Stimulated activated CD4-positive, alpha-beta T cell treated with anti-CD3 and anti-CD28 coated beads, Interleukin-4, amount 100 ng/mL, for 1 hour (primary cell): ENCODE measurements at regions not wholly inside any gene's neighbourhood (a gene's known extent, or its start where the extent isn't known, plus 50 kb on each side); places are given as distances from the start of the nearest gene placed in this dataset.
"Not testable (repeated sequence)": the region's sequence is repeated elsewhere in the genome, so short reads cannot be mapped to it uniquely, and the experiment has no call there.

Experiments
- DNase-seq: peaks from one replicate; pipeline ENCODE4 v3.0.0-alpha.2; 2020

DNA sequence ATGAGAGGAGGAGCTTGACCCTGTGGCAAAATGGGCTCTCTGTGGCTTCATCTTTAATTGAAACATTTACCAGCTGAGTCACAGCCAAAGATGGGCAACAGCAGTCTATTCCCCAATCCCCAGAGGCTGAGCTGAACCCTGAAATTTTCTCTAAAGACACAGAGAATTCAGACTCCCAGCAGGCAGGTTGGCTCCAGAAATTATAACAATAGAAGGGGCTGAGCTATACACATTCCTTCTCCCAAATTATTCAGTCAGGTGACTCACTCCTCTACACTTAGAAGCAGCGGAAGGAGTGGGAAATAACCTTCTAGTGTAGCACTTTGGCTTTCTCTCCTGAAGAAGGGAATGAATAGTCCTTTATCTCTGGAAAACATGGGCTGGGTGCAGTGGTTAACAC is 264.3 kb upstream of the ARHGEF26 start:
- DNase-seq = no peak

DNA sequence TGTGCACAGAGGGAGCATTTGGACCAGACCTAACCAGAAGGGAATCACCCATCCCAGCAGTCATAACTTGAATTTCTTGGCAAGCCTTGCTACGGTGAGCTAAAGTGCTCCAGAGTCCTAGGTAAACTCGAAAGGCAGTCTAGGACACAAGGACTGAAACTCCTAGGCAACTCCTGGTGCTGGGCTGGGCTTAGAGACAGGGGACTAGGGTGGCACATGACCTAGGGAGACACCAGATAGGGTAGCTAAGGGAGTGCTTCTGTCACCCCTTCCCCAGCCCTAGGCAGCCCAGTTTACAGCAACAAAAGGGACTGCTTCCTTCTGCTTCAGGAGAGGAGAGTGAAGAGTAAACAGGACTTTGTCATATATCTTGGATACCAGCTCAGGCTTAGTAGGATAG is 256.4 kb upstream of the ARHGEF26 start:
- no peak for DNase-seq

DNA sequence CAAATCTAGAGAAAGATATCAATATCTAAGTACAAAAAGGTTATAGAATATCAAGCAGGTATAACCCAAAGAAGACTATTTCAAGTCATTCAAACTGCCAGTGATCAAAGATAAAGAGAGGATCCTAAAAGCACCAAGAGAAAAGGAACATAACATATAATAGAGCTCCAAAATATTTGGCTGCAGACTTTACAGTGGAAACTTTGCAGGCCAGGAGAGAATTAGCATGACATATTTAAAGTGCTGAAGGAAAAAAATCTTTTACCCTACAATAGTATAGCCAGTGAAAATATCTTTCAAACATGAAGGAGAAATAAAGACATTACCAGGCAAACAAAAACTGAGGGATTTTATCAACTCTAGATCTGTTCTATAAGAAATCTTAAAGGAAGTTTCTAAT is 254.3 kb upstream of the ARHGEF26 start:
- no peak for DNase-seq

DNA sequence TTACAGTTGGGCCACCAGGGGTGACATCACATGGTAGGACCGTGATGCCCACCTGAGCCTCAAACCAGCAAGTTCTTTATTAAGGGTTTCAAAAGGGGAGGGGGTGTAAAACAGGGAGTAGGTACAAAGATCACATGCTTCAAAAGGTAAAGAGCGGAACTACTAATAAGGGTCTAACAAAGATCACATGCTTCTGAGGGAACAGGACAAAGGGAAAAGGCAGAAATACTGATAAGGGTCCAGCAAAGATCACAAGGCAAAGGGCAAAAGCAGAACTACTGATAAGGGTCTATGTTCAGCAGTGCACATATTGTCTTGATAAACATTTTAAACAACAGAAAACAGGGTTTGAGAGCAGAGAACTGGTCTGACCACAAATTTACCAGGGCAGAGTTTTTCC is 246.8 kb upstream of the ARHGEF26 start:
- DNase-seq = not testable (repeated sequence)

DNA sequence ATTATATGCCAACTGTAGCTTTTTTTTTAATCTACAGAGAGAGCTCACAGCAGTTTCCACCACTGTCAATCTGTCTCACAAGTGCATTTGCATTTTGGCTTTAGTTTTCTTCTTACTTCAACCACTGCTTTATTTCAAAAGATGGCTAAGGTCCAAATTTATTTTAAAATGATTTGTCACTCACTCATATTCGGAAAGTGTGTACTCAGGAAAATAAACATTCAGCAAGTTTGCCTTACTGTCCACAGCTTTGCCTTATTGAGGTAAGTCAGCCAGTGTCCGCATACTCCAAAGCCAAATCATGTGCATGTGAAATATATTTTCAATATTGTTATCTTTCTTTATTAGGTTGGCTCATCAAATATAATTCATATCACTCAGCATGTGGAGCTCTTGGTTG is 240.7 kb upstream of the ARHGEF26 start:
- DNase-seq = no peak

DNA sequence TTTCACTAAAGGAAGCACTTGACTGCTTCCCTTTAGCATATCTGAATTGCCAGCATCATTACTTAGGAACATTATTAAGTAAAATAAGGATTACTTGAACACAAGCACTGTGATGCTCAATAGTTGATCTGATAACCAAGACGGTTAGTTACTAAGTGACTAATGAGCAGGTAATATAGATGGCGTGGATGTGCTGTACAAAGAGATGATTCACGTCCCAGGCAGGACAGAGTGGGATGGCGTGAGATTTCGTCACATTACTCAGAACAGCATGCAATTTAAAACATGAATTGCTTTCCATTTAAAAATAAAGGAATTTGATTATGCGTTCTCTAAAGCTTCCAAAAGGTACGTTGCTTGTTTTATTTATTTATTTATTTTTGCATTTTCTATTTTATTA is 240.0 kb upstream of the ARHGEF26 start:
- DNase-seq = no peak

DNA sequence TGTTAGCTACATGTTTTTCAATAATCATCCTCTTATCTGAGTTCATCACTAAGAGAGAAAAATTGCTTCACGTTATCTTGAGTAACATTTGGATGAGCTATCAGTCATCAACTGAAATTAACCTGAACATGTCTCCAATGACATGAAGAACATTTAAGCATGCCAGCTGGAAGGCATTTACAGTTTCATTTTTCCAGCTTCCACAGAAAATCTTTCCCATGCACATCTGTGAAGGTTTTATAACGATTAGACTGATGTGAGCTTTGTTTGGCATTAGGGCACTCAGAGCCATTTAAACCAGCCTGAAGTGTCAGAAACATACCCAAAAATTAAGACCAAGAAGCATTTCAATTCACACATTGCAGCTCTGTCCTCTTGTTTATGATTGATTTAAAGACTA is 235.8 kb upstream of the ARHGEF26 start:
- no peak for DNase-seq

DNA sequence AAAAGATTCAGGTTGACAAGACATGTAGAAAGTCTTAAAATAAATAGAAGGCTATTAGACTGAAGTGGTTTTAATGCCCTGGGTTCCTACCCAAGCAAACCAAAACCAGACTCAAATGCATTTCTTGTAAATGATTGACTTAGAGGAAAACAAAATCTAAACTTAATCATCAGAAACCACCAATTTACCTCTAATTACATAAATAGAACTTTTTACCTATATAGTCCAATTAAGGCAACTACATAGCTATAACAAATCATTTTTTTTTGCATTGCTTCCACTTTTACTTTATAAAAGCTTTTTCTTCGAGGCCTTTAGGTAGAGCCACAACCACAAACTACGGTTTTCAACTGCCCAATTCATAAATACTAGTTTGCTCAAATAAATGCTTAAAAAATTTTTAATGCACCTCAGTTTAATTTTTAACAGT is 231.3 kb upstream of the ARHGEF26 start:
- DNase-seq = no peak

DNA sequence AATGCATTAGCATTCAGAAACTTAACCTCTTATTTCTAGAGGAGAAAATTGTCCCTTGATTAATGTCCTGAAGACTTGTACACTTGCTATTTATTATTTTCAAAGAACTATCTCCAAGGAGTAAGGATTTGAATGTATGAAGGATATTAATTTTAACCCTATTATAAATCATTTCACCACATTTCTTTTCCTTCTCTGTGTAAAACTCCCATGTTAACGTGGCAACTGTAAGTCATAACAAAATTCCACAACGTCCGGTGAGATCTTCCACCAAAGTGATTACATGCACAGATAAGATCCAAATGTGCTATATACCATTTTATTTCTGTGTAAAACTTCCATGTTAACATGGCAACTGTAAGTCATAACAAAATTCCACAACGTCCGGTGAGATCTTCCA is 229.1 kb upstream of the ARHGEF26 start:
- DNase-seq = no peak

DNA sequence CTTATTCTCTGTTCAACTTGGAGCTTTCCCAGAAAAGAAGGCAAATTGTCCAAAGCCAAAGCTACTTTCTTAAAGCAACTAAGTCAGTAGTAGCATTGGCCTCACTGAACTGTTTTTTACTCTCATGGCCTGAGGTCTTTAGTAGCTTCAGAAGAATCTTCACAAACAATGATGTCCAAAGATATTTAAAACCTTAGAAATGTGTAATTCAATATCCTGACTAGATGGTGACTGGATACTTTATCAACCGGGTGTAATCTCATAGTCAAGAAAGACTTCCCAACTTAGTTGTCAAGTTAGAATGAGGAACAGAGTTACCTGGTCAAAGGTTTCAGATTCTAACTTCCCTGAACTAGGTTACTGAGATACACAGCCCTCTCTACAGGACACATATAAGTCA is 226.3 kb upstream of the ARHGEF26 start:
- DNase-seq = no peak

DNA sequence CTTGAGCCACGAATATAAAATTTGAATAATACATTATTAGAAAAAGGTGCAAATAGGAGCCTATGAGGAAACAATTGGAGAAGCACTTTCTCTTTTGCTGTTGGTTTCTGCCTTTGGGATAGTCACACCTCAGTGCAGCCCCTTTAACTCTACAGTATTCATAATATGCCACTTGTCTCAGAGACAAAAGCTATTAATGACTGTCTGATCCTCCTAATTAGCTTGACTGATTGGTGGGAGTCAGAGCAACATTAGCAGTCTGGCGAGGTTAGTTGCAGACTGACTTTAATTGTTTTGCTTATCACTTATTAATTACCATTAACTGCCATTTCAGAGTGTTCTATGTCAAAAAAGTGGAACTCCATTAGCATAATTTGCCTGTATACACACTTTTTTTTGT is 225.0 kb upstream of the ARHGEF26 start:
- DNase-seq = no peak

DNA sequence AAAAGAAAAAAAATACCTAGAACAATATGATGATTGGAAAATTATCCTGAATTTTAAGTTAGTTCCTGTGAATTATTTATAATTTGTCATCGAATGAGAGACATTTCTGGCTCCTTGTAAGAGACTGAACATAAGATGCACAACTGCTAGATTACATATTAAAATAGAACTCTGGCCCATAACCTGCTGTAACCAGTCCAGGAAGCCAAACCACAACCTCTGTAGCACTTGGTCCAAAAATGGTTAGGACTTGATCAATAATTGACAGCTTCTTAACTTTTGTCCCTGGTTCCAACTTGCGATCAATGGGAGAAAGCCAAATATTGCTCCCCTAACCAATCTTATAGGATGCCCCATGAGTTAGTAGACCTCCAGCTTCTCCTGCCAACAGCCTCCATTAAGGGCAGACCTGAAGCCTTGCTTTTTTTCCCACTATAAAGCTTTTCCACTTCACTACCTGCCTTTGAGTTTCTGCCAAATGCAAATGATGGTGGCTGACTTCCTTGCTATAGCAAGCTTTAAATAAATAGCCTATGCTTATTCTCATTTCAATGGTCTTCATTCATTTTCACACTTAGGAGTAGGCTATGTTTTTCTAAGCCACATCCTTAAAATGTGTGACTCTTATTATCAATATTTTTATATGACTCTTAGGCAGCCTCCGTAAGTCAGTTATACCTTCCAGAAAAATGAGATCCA is 224.0 kb upstream of the ARHGEF26 start:
- no peak for DNase-seq

DNA sequence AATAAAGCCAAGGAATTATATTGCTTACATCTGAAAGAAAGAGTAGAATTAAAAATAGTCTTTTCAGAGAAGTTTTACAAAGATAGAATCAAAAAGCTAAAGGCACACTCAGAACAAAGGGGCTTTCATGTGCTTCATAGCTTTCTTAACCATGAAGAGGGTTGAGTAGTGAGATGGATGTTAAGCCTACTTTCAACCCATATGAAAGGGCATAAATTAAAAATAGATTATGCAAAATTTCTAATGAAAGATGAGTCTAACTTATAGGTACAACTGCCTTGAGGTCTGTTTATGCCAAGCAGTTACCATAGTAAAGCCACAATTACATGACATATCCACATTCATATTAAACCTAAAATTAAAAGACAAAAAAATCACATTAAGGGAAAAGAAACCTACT is 223.3 kb upstream of the ARHGEF26 start:
- DNase-seq = no peak

DNA sequence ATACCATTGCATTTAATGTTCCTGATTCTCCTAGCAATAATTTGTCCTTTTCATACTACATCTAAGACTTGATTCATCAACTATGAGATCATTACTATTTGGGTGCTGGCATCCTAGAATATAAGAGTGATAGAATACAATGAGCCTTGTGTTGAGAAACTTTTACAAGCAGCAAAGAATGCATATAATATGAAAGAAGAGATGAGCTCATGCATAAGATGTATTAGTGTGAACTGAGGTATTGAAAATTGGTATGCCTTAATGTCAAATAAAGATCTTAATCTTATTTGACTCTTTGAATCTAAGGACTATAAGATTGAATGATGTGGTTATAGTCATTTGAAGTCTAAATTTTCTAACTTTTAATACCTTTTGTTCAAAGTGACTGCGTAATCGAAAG is 220.0 kb upstream of the ARHGEF26 start:
- DNase-seq = no peak

DNA sequence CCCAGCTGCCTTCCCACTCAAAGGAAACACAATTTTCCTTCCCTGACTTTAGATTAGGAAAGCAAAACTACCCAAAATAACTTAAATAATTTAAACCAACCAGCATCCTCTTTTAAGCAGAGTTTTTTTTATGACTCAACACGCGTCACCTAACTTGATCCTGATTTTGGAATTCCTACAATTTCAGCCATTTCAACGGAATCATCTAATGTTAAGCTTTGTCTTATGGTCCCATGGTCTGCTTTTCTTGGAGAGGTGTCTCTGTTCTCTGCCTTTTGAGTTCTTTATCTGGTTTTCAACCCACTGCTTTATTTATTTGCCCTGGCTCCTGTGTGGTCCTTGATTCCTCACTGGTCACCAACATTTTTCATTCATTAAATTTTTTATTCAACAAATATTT is 219.2 kb upstream of the ARHGEF26 start:
- no peak for DNase-seq

DNA sequence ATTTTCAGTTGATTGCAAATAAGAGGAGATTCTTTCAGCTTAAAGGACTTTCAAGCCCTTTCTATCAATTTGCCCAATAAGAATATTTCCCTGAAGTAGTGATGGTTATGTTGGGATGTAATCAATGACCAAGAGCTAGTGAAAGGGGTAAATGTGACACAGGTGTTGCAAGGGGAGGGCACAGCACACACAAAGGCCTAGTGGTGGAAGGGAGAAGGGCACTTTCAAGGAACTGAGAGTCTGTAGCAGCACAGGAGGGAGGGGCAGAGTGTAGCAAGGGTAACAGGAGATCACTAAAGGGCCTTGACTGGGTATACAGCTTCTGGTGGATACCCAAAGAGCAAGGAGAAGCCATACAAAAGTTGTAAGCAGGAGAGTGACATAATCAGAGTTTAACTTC is 217.8 kb upstream of the ARHGEF26 start:
- no peak for DNase-seq

DNA sequence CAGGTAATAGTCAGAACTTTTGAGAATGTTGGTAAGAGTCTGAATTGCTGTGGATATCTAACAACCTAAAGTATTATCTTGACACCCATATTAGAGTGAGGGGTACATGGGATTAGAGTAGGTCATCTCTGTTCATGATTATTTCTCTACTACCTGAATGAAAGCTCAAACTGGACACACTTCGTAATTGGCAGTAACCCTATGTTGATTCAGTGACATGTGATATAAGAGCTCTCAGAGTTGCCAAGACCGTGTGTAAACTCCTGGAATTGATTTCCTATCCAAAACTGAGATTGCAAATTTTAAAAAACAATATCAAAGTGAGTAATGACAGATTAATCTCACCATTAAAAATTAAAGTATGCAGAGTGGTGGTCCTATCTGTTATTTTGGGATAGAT is 214.8 kb upstream of the ARHGEF26 start:
- no peak for DNase-seq

DNA sequence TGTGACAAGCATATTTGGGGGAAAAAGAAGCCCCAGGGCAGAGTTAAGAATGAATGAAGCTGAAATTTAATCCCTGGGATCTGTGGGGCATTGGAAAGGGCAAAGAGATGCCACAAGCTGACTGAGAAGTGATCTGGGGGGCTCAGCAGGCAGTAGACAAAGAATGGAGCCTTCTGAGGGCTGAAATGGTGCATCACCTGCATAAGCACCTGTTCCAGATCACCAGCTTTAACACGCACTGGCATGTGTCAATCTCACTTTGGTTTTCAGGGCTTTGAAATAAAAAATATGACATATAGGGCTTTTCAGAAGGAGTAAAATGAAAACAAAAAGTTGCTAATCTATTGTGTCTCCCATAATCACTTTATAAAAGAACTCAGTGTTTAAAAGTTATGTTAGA is 210.8 kb upstream of the ARHGEF26 start:
- no peak for DNase-seq

DNA sequence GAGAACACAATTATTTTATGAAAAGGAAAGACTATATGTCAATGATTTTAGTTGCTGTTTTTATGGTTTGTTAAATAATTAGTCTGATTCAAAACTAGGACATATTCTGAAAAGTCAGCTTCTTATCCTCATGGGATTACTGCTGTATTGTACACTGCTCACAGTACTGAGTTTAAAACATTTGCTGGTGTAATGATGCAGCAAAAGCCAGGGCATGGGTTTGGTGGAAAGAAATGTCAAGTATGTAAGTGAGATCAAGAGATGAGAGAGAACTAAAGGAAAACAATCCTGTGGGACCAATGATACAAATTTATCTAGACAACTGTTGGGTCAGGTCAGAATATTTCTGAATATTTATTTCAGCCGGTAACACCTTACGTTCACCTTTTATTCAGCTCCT is 210.1 kb upstream of the ARHGEF26 start:
- DNase-seq = no peak

DNA sequence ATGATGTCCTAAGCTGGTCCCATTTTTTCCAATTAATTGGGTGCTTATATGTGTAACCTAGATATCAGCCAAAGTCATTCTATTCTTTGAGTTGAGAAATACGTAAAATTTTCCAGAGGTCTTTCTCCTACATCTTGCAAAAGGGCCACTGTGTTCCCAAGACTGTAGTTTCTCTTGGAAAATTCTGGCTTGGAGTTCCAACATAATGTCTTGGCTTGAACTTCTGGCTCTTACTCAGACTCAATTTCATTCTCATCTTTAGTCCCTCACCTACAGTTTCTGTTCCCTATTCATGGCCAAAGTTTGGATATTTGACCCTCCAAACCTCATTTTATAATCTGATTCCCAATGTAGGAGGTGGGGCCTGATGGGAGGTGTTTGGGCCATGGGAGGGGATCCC is 201.4 kb upstream of the ARHGEF26 start:
- DNase-seq = no peak

DNA sequence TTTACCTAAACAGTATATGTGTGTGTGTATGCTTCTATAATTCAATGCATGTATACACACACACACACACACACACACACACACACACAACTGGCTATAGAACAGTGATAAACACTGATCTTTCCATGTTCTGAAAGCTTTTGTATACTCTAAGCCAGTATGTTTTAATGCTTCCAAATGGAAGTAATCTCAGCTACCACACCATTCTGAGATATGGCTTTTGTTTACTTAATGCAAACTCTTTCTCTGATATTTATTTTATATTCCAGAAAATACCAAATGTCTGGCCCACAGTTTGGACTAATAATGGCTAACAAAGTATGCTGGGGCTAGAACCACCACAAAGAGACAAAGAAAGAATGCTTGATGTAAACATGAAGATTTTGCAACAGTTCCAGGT is 199.4 kb upstream of the ARHGEF26 start:
- DNase-seq = no peak

DNA sequence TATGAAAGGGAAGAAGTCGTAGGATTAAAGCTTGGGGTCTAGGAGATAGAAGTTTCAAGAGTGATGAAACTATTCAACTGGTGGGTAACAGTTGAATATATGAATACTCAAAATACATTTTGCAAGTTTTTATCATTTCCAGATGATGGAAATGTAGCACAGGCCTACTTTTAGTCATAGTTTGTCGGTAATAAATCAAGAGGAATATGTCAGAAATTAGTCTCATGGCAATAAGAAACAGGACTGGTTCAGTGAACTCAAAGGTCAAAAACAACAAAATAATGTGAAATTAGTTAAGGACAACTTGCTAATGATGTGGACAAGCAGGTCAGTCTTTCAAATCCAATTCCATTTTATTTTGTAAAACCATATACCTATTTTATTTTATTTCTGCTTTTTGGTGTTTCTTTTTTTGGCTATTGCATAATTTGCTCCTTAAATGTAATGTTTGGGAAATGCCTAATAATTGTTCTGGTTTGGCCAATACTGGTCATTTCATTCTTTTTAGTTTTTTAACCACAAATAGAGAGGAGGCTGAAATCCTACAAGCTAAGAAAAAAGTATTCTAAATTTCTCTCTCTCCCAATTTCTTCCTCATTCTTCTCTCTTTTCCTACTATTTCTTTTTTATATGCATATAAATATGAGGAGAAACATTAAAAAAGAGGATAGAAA is 195.2 kb upstream of the ARHGEF26 start:
- DNase-seq = no peak

DNA sequence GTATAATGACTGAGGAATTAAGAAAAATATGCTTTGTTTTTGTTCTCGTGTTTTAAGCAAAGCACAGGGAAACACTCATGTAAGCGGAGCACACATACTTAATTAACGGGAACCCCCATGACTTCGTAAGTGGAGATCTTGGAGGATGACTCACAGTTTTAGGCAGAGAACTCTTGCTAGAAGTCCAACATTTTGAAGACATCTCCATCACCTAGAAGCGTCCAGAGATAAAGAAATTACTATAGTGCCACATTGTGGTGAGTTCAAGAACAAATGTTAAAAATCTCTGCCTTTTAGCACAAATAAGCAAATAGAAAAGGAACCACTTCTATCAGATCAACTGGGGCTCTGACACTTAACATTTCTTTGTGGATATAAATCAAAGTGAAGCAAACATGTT is 194.1 kb upstream of the ARHGEF26 start:
- no peak for DNase-seq

DNA sequence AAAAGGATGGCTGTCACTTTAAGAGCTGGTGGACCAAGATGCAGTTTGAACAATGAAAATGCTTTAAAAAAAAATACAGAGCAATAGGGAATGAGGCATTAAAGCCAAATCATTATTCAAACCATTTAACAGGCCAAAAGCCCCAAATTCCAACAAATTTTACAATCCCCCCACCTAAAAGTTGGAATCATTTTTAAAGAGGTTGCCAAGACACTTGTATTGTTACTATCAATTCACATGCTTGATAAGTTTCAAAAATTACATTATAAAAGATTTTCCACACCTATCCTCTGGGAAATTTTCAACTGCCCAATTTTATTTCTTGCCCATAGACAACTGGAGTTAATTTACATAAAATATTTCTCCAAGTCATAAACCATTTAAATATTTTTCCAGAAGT is 192.3 kb upstream of the ARHGEF26 start:
- DNase-seq = no peak

DNA sequence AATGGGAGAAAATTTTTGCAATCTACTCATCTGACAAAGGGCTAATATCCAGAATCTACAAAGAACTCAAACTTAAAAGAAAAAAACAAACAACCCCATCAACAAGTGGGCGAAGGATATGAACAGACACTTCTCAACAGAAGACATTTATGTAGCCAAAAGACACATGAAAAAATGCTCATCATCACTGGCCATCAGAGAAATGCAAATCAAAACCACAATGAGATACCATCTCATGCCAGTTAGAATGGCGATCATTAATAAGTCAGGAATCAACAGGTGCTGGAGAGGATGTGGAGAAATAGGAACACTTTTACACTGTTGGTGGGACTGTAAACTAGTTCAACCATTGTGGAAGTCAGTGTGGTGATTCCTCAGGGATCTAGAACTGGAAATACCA is 187.7 kb upstream of the ARHGEF26 start:
- DNase-seq = not testable (repeated sequence)
